ENCODE measurements at regions not wholly inside any gene's neighbourhood (a gene's known extent, or its start where the extent isn't known, plus 50 kb on each side); places are given as distances from the start of the nearest gene placed in this dataset.

GRCh38 chr17:36793976-36794375 is 143.3 kb upstream of the LHX1 start:
- intact Hi-C loops (cut with DNase I) = no loop called here
- no peaks in the 10 kb centered on the region for H3K4me1 ChIP-seq (ENCODE audit: control insufficient read depth in 2 of 3, insufficient read depth in 2 of 3, low read depth in 1 of 3, low read length in 3 of 3)
- no peak for FAIRE-seq
- no peak for TF ChIP-seq CTCF (IDR thresholded peaks at IDR 0.05; ENCODE audit: borderline replicate concordance, extremely low read depth, insufficient read depth)
- no peak for DNase-seq
- no peak overlapping the region for H3K9ac ChIP-seq (ENCODE audit: low read length in 3 of 3)
- no peak overlapping the region for H3K27ac ChIP-seq (ENCODE audit: low read depth in 2 of 2, low read length in 2 of 2)
- H3K9me3 ChIP-seq (ENCODE audit: control insufficient read depth in 2 of 3, insufficient read depth in 1 of 3, low read length in 3 of 3) = peaks cover 0 to 4% (median 0%) of the 10 kb centered on the region in 3 donors
- H3K4me3 ChIP-seq (ENCODE audit: low read length in 3 of 3) = no peak overlapping the region
- H3K36me3 ChIP-seq (ENCODE audit: control insufficient read depth in 2 of 3, insufficient read depth in 3 of 3, low read length in 3 of 3) = no peaks in the 10 kb centered on the region
- H3K27me3 ChIP-seq (ENCODE audit: control insufficient read depth, insufficient read depth, low read length) = no peaks in the 10 kb centered on the region

- no peak overlapping the region for H3K9ac ChIP-seq (ENCODE audit: low read length in 3 of 3)
- intact Hi-C loops (cut with DNase I) = no loop called here
- TF ChIP-seq CTCF (IDR thresholded peaks at IDR 0.05; ENCODE audit: borderline replicate concordance, extremely low read depth, insufficient read depth) = no peak
- no peaks in the 10 kb centered on the region for H3K36me3 ChIP-seq (ENCODE audit: control insufficient read depth in 2 of 3, insufficient read depth in 3 of 3, low read length in 3 of 3)
- H3K4me3 ChIP-seq (ENCODE audit: low read length in 3 of 3) = no peak overlapping the region
- H3K4me1 ChIP-seq (ENCODE audit: control insufficient read depth in 2 of 3, insufficient read depth in 2 of 3, low read depth in 1 of 3, low read length in 3 of 3) = peaks cover 0 to 3% (median 0%) of the 10 kb centered on the region in 3 donors
- FAIRE-seq (no peak), DNase-seq (peak in 1 of 5 donors; percentile 37)
- H3K9me3 ChIP-seq (ENCODE audit: control insufficient read depth in 2 of 3, insufficient read depth in 1 of 3, low read length in 3 of 3) = no peaks in the 10 kb centered on the region
- H3K27ac ChIP-seq (ENCODE audit: low read depth in 2 of 2, low read length in 2 of 2) = no peak overlapping the region
- peaks cover 8% of the 10 kb centered on the region for H3K27me3 ChIP-seq (ENCODE audit: control insufficient read depth, insufficient read depth, low read length)
These were observed 129.6 kb upstream of the LHX1 start for GRCh38 chr17:36807496-36808179.

DNA sequence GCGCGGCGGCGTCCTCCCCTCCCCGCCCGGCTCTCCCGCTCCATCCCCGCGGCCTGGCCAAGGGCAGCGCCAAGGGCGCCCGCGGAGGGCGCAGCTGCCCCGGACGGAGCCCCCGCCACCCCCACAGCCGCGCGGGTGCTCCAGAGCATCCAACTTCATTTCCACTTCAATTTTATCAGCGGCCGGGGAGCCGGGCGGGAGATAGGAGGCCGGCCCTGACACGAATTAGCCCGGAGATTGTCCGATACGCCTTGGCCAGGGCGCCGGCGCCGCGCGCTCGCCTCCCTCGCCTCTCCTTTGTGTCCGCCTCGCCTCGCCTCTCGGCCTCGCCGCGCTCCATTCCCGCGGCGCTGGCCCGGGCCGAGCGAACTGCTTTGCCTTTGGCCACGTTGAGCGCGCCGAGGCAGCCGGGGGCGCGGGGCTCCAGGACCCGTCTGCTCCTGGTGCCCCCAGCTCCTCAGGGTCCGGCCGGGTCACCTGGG is 129.1 kb upstream of the LHX1 start:
- peak in 3 of 5 donors; percentile 53 to 74 (median 59) for DNase-seq
- H3K4me3 ChIP-seq (ENCODE audit: low read length in 3 of 3) = no peak overlapping the region
- H3K36me3 ChIP-seq (ENCODE audit: control insufficient read depth in 2 of 3, insufficient read depth in 3 of 3, low read length in 3 of 3) = no peaks in the 10 kb centered on the region
- peaks cover 0 to 3% (median 0%) of the 10 kb centered on the region in 3 donors for H3K4me1 ChIP-seq (ENCODE audit: control insufficient read depth in 2 of 3, insufficient read depth in 2 of 3, low read depth in 1 of 3, low read length in 3 of 3)
- H3K9me3 ChIP-seq (ENCODE audit: control insufficient read depth in 2 of 3, insufficient read depth in 1 of 3, low read length in 3 of 3) = no peaks in the 10 kb centered on the region
- intact Hi-C loops (cut with DNase I) = no loop called here
- H3K27ac ChIP-seq (ENCODE audit: low read depth in 2 of 2, low read length in 2 of 2) = no peak overlapping the region
- no peak for TF ChIP-seq CTCF (IDR thresholded peaks at IDR 0.05; ENCODE audit: borderline replicate concordance, extremely low read depth, insufficient read depth)
- no peak overlapping the region for H3K9ac ChIP-seq (ENCODE audit: low read length in 3 of 3)
- H3K27me3 ChIP-seq (ENCODE audit: control insufficient read depth, insufficient read depth, low read length) = peaks cover 8% of the 10 kb centered on the region
- no peak for FAIRE-seq

All from kidney (tissue), 13 donors.